ENCODE measurements at regions not wholly inside any gene's neighbourhood (a gene's known extent, or its start where the extent isn't known, plus 50 kb on each side); places are given as distances from the start of the nearest gene placed in this dataset.

DNA sequence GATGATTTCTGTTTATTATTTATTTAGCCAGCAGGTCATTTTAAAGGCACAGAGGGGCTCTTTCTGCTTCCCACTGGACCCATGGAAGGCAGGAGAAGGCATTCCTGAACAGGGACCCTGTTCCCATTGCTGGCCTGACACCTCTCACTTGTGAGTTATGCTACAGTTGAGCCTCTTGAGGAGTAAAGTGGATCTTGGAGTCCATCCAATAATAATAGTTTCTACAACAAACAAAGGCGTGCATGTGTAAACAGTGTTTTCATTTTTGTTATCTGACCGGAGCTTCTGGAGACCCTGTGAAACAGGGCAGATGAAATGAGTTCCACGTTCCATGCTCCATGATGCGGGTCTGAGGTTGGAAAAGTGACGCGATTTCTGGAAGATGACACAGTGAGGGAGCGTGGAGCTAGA, 127.3 kb upstream of the HABP2 start:
- Histone ChIP-seq H3K4me1 (no peaks in the 10 kb centered on the region), H3K27me3 (no peaks in the 10 kb centered on the region), H3K4me3 (no peak overlapping the region), H3K27ac (no peak overlapping the region), H3K9me3 (no peaks in the 10 kb centered on the region), H3K36me3 (no peaks in the 10 kb centered on the region)
- intact Hi-C loops (cut with DNase I), result no loop called here
- WGBS, 2 donors, result 13 to 63% methylated on average over 7 of the region's 7 CpGs
- TF ChIP-seq POLR2A (IDR thresholded peaks at IDR 0.05), result no peak
- no peak for DNase-seq

DNA sequence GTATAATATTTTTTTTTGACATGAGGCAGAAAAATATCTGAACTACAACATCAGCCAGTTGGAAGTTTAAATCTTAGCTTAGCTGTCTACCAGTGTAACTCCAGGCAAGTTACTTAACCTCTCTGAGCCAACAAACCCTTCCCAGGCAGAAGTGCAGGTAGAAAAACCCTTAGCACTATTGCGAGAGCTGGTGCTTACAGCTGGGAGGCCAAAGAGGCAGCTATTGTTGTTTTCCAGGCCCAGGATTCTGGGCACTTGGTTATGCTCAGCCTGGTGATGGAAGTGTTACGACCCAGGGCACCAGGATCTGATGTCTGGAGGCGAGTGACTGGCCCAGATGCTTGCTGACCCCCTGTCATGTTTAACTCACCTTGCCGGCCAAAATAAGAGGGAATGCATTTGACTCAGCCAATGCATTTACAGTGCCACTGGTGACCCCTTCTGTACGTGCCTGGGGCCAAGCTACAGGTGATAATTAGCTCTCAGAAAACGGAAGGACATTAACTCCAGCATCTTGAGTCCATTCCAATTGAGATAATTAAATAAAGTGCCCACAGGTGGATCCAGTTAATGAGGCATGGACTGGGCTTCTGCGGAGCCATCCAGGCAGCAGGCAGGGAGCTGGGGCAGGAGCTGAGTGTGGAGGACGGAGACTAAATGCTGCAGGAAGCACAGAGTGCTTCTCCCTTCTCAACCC, 126.5 kb upstream of the HABP2 start:
- Histone ChIP-seq H3K4me3 (no peak overlapping the region), H3K9me3 (no peaks in the 10 kb centered on the region), H3K27me3 (no peaks in the 10 kb centered on the region), H3K4me1 (no peaks in the 10 kb centered on the region), H3K27ac (no peak overlapping the region), H3K36me3 (no peaks in the 10 kb centered on the region)
- TF ChIP-seq POLR2A (IDR thresholded peaks at IDR 0.05) (no peak), EP300 (IDR thresholded peaks at IDR 0.05) (no peak), POLR2AphosphoS5 (IDR thresholded peaks at IDR 0.05) (no peak)
- TF ChIP-seq, protein P1, sequence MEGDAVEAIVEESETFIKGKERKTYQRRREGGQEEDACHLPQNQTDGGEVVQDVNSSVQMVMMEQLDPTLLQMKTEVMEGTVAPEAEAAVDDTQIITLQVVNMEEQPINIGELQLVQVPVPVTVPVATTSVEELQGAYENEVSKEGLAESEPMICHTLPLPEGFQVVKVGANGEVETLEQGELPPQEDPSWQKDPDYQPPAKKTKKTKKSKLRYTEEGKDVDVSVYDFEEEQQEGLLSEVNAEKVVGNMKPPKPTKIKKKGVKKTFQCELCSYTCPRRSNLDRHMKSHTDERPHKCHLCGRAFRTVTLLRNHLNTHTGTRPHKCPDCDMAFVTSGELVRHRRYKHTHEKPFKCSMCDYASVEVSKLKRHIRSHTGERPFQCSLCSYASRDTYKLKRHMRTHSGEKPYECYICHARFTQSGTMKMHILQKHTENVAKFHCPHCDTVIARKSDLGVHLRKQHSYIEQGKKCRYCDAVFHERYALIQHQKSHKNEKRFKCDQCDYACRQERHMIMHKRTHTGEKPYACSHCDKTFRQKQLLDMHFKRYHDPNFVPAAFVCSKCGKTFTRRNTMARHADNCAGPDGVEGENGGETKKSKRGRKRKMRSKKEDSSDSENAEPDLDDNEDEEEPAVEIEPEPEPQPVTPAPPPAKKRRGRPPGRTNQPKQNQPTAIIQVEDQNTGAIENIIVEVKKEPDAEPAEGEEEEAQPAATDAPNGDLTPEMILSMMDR (IDR thresholded peaks at IDR 0.05), result no peak
- intact Hi-C loops (cut with DNase I), result no loop called here
- no peak for DNase-seq
- 36 to 81% methylated on average over 8 of the region's 8 CpGs for WGBS, 2 donors

DNA sequence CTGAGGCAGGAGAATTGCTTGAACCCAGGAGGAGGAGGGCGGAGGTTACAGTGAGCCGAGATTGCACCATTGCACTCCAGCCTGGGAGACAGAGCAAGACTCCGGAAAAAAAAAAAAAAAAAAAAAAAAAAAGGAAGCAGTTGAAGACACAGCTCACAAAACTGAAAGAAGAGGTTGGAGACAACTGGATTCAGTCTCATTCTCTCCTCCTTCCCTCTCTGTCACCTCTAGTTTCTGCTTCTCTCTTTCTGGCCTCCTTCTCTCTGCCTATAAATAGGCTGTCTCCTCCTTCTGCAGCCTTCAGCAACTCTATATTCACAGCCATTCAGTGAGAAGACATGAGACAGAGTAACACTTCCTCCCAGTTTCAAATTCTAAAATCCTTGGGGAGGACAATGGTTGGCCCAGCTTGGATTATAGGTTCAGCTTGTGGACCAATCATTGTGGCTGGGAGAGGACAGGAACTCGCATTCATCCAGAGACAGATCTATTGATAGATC, 125.6 kb upstream of the HABP2 start:
- no peak for DNase-seq
- Histone ChIP-seq H3K36me3 (no peaks in the 10 kb centered on the region), H3K4me3 (no peak overlapping the region), H3K27ac (no peak overlapping the region), H3K9me3 (no peaks in the 10 kb centered on the region), H3K27me3 (no peaks in the 10 kb centered on the region), H3K4me1 (no peaks in the 10 kb centered on the region)
- TF ChIP-seq POLR2A (IDR thresholded peaks at IDR 0.05), result no peak
- TF ChIP-seq, protein P1 (IDR thresholded peaks at IDR 0.05), result no peak
- TF ChIP-seq EP300 (IDR thresholded peaks at IDR 0.05), result no peak
- no peak for TF ChIP-seq POLR2AphosphoS5 (IDR thresholded peaks at IDR 0.05)
- intact Hi-C loops (cut with DNase I), result no loop called here
- WGBS, 2 donors, result 59 to 87% methylated on average over 4 of the region's 4 CpGs

DNA sequence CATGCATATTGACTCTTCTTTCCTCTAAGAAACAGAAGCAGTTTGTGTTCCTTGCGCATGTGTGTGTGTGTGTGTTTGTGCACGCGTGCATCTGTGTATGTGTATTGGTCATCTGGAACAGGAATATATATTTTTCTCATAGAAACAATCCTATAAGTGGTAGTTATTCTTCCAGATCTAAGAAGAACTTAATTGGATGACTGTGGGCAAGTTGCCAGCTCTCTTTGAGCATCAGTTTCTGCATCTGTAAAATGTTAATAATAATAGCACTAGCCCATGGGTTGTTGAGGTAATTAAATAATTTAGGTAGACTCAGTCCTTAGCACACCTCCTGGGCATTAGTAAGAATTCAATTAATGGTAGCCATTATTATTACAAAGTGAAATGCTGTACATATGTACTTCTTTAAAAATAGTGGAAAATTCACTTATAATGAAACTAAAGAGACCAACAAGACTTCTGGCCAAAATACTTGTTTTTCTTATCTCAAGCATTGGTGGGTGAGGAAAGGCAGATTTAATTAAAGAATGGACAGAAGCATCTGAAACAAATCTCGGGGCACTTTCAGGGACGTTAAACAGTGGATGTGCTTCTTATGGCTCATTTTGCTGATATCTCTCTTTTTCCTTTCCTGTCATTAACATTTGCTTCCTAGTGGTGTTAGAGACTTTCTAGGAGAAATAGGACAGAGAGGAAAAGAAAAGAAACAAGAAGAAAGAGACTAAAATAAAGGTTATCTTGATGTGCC, 124.9 kb upstream of the HABP2 start:
- Histone ChIP-seq H3K36me3 (no peaks in the 10 kb centered on the region), H3K27me3 (no peaks in the 10 kb centered on the region), H3K4me1 (no peaks in the 10 kb centered on the region), H3K9me3 (no peaks in the 10 kb centered on the region), H3K4me3 (no peak overlapping the region), H3K27ac (no peak overlapping the region)
- no peak for DNase-seq
- intact Hi-C loops (cut with DNase I), result no loop called here
- 85 to 90% methylated on average over 5 of the region's 5 CpGs for WGBS, 2 donors
- no peak for TF ChIP-seq POLR2A (IDR thresholded peaks at IDR 0.05)
- TF ChIP-seq POLR2AphosphoS5 (IDR thresholded peaks at IDR 0.05), result no peak
- TF ChIP-seq, protein P1 (IDR thresholded peaks at IDR 0.05), result no peak
- TF ChIP-seq EP300 (IDR thresholded peaks at IDR 0.05), result no peak

DNA sequence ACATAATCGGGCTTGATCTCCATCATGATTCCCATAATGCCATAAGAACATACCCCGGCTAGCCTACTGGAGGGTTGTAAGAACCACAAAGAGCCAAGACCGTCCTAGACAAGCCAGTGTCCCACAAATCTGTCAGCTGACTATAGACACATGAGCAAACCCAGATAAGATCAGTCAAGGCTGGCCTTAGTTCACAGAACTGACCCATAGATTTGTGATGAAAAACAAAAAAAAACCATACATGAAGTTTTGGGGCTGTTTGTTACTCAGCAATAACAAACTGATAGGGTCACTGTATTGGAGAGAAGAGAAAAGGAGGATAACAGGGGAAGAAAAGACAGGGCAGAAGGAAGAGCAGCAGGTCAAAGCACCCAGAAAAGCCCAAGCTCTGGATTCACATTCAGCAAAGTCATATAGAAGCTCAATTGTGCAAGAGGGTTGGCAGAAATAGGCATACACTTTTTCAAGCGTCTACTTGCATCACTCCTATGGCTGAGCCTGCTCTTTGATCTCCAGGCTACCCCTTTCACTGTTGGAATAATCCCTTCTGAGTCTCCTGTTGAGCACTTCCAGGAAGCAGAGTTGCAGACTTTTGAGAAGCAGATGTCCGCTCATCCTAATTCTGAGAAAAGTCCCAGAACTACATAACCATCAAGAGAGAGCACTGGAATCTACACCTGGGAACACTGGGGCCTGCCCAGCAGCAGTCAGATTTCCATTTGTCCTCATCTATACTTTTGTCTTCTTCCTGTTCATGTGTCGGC, 122.0 kb upstream of the HABP2 start:
- intact Hi-C loops (cut with DNase I), result no loop called here
- H3K36me3 ChIP-seq, result no peaks in the 10 kb centered on the region
- H3K9me3 ChIP-seq, result no peaks in the 10 kb centered on the region
- TF ChIP-seq POLR2A (IDR thresholded peaks at IDR 0.05) (no peak), EP300 (IDR thresholded peaks at IDR 0.05) (no peak), POLR2AphosphoS5 (IDR thresholded peaks at IDR 0.05) (no peak)
- TF ChIP-seq, protein P1 (IDR thresholded peaks at IDR 0.05), result no peak
- no peak for DNase-seq
- no peak overlapping the region for H3K4me3 ChIP-seq
- no peaks in the 10 kb centered on the region for H3K27me3 ChIP-seq
- WGBS, 2 donors, result 86 to 87% methylated on average over 6 of the region's 6 CpGs
- H3K4me1 ChIP-seq, result no peaks in the 10 kb centered on the region
- no peak overlapping the region for H3K27ac ChIP-seq

Data from sigmoid colon (tissue), 6 donors.